PC-9 (cell line): ENCODE measurements at regions not wholly inside any gene's neighbourhood (a gene's known extent, or its start where the extent isn't known, plus 50 kb on each side); places are given as distances from the start of the nearest gene placed in this dataset.

Experiments
- BruUV-seq: library from RNA; stranded (reverse); fragments of 400-500 nt; replicated peaks from 2 replicates; lab custom pipeline; 2021; lab: Mats Ljungman, UMichigan
- CTCF ChIA-PET: fragments of 300-600 bp; sonication (Branson Sonifier 250); formaldehyde crosslinking; loops from one replicate; lab custom pipeline; 2022; ENCODE audit warnings: antibody characterized with exemption; lab: Charles Lee
- POLR2A ChIA-PET: fragments of 300-600 bp; sonication (Branson Sonifier 250); formaldehyde crosslinking; loops from one replicate; lab custom pipeline; 2022; ENCODE audit warnings: antibody characterized with exemption; ENCODE audit not compliant: unreplicated experiment; lab: Charles Lee
- DNase-seq, 2 experiments: peaks; one replicate each; pipeline versions ENCODE4 v3.0.0 to v3.0.0-alpha.2; 2015 to 2022; ENCODE audit warnings: mixed read lengths in 1 of 2
- H2AFZ ChIP-seq: fragments of 200-600 bp; sonication (generic); 2 replicates; pipeline ENCODE4 v1.8.1; 2017; ENCODE audit warnings: antibody characterized with exemption
- H3F3A ChIP-seq: fragments of 200-600 bp; sonication (generic); 2 replicates; pipeline ENCODE4 v1.8.1; 2017; ENCODE audit warnings: antibody characterized with exemption, mild to moderate bottlenecking, low read depth; ENCODE audit not compliant: insufficient read depth
- H3K27ac ChIP-seq: fragments of 200-600 bp; sonication (generic); 2 replicates; pipeline ENCODE4 v1.6.1; 2016; ENCODE audit warnings: mixed run types
- H3K27me3 ChIP-seq: fragments of 200-600 bp; sonication (generic); 2 replicates; pipeline ENCODE4 v1.6.1; 2016; ENCODE audit warnings: low read depth, mixed run types; ENCODE audit not compliant: insufficient read depth
- H3K36me3 ChIP-seq: fragments of 200-600 bp; sonication (generic); 2 replicates; pipeline ENCODE4 v1.6.1; 2016; ENCODE audit warnings: low read depth, mixed run types
- H3K4me1 ChIP-seq: fragments of 200-600 bp; sonication (generic); replicated peaks from 2 replicates; pipeline ENCODE4 v1.6.1; 2016; ENCODE audit warnings: mixed run types; ENCODE audit not compliant: insufficient read depth
- H3K4me2 ChIP-seq: fragments of 200-600 bp; sonication (generic); 2 replicates; pipeline ENCODE4 v1.6.1; 2017; ENCODE audit warnings: mixed run types
- H3K4me3 ChIP-seq: fragments of 200-600 bp; sonication (generic); 2 replicates; pipeline ENCODE4 v1.6.1; 2016; ENCODE audit warnings: mixed run types
- H3K79me2 ChIP-seq: fragments of 200-600 bp; sonication (generic); 2 replicates; pipeline ENCODE4 v1.6.1; 2017; ENCODE audit warnings: low read depth, mixed run types
- H3K9me2 ChIP-seq: fragments of 200-600 bp; sonication (generic); 2 replicates; pipeline ENCODE4 v1.8.1; 2017; ENCODE audit warnings: mild to moderate bottlenecking; ENCODE audit not compliant: insufficient read depth
- H3K9me3 ChIP-seq: fragments of 200-600 bp; sonication (generic); 2 replicates; pipeline ENCODE4 v1.8.1; 2016; ENCODE audit warnings: low read depth; ENCODE audit not compliant: insufficient read depth
- H4K20me1 ChIP-seq: fragments of 200-600 bp; sonication (generic); 2 replicates; pipeline ENCODE4 v1.8.1; 2017; ENCODE audit not compliant: insufficient read depth
- CTCF ChIP-seq: fragments of 200-600 bp; sonication (generic); conservative IDR thresholded peaks from 2 replicates; pipeline ENCODE4 v1.6.1; 2017; ENCODE audit warnings: mixed run types, antibody characterized with exemption, mild to moderate bottlenecking, moderate library complexity
- EZH2 ChIP-seq: fragments of 200-600 bp; sonication (generic); IDR thresholded peaks from 2 replicates; pipeline ENCODE4 v1.8.0; 2017; ENCODE audit warnings: antibody characterized with exemption, low read depth
- intact Hi-C: fragments of 100-400 bp; cut with micrococcal nuclease; formaldehyde crosslinking; loops from one replicate; pipeline ENCODE4 v1.10.0; 2022; ENCODE audit not compliant: unreplicated experiment

GRCh38 chr11:37078521-37078920 is 480.5 kb upstream of the RAG2 start:
- no peak overlapping the region for H2AFZ ChIP-seq
- ChIA-PET CTCF (no interaction called here), POLR2A (no interaction called here)
- no peaks in the 10 kb centered on the region for H4K20me1 ChIP-seq
- H3K9me3 ChIP-seq = no peaks in the 10 kb centered on the region
- no peaks in the 10 kb centered on the region for H3K79me2 ChIP-seq
- TF ChIP-seq CTCF (no peak), EZH2 (no peak)
- H3F3A ChIP-seq = no peaks in the 10 kb centered on the region
- no TSS peak for BruUV-seq
- H3K4me2 ChIP-seq = no peak overlapping the region
- no peaks in the 10 kb centered on the region for H3K36me3 ChIP-seq
- no peaks in the 10 kb centered on the region for H3K4me1 ChIP-seq
- H3K27me3 ChIP-seq = no peaks in the 10 kb centered on the region
- no peak overlapping the region for H3K27ac ChIP-seq
- H3K4me3 ChIP-seq = no peak overlapping the region
- H3K9me2 ChIP-seq = no peaks in the 10 kb centered on the region
- DNase-seq = no peak
- intact Hi-C loops = no loop called here

- Histone ChIP-seq H3K4me2 (no peak overlapping the region), H3K4me3 (no peak overlapping the region), H3K4me1 (no peaks in the 10 kb centered on the region), H4K20me1 (no peaks in the 10 kb centered on the region), H3F3A (no peaks in the 10 kb centered on the region), H3K9me3 (no peaks in the 10 kb centered on the region), H3K36me3 (no peaks in the 10 kb centered on the region), H3K79me2 (no peaks in the 10 kb centered on the region), H2AFZ (no peak overlapping the region), H3K27ac (no peak overlapping the region), H3K27me3 (no peaks in the 10 kb centered on the region), H3K9me2 (no peaks in the 10 kb centered on the region)
- ChIA-PET CTCF (no interaction called here), POLR2A (no interaction called here)
- no peak for DNase-seq
- no TSS peak for BruUV-seq
- TF ChIP-seq CTCF = no peak
- no peak for TF ChIP-seq EZH2
- intact Hi-C loops = no loop called here
Measured at GRCh38 chr11:37076866-37077265, 478.8 kb upstream of the RAG2 start.

GRCh38 chr11:37072538-37073055 is 474.6 kb upstream of the RAG2 start:
- Histone ChIP-seq H3K36me3 (no peaks in the 10 kb centered on the region), H4K20me1 (no peaks in the 10 kb centered on the region), H3K27ac (no peak overlapping the region), H3K9me3 (no peaks in the 10 kb centered on the region), H3K79me2 (no peaks in the 10 kb centered on the region), H3K9me2 (no peaks in the 10 kb centered on the region), H3K4me1 (no peaks in the 10 kb centered on the region), H3F3A (no peaks in the 10 kb centered on the region), H2AFZ (no peak overlapping the region), H3K4me3 (no peak overlapping the region), H3K4me2 (no peak overlapping the region), H3K27me3 (no peaks in the 10 kb centered on the region)
- ChIA-PET CTCF (no interaction called here), POLR2A (no interaction called here)
- DNase-seq = no peak
- TF ChIP-seq CTCF = no peak
- no peak for TF ChIP-seq EZH2
- intact Hi-C loops = no loop called here
- BruUV-seq = no TSS peak
